Activated naive CD8-positive, alpha-beta T cell treated with anti-CD3 and anti-CD28 coated beads, Interleukin-2, amount 10 ng/mL, durations not matched to agents 7 days and 5 days (primary cell): ENCODE measurements at regions not wholly inside any gene's neighbourhood (a gene's known extent, or its start where the extent isn't known, plus 50 kb on each side); places are given as distances from the start of the nearest gene placed in this dataset.
"Not testable (repeated sequence)": the region's sequence is repeated elsewhere in the genome, so short reads cannot be mapped to it uniquely, and the experiment has no call there.

ENCODE experiments used
- ATAC-seq: fragments of 150-1000 bp; cut with Tn5 transposase; one replicate; pipeline ENCODE4 v1.10.0; 2021; ENCODE audit warnings: low read depth, moderate library complexity
- POLR2A ChIA-PET: fragments of 350-600 bp; sonication (Branson Sonifier 250); formaldehyde crosslinking; loops from one replicate; lab custom pipeline; 2021; ENCODE audit warnings: antibody characterized with exemption; lab: Charles Lee
- DNase-seq: peaks from one replicate; pipeline ENCODE4 v3.0.0; 2021
- H3K27ac Mint-ChIP-seq: one replicate; pipeline ENCODE4 v1.8.0; 2022; ENCODE audit warnings: mild to moderate bottlenecking, mixed read lengths
- H3K27me3 Mint-ChIP-seq: one replicate; pipeline ENCODE4 v1.8.0; 2022; ENCODE audit warnings: mild to moderate bottlenecking, moderate library complexity, mixed read lengths
- H3K36me3 Mint-ChIP-seq: one replicate; pipeline ENCODE4 v1.8.0; 2021; ENCODE audit warnings: mild to moderate bottlenecking, mixed read lengths
- H3K4me1 Mint-ChIP-seq: one replicate; pipeline ENCODE4 v1.8.0; 2021; ENCODE audit warnings: mixed read lengths
- H3K4me3 Mint-ChIP-seq: one replicate; pipeline ENCODE4 v1.8.0; 2022; ENCODE audit warnings: mild to moderate bottlenecking, moderate library complexity, mixed read lengths
- H3K9me3 Mint-ChIP-seq: one replicate; pipeline ENCODE4 v1.8.0; 2021; ENCODE audit warnings: mixed read lengths

DNA sequence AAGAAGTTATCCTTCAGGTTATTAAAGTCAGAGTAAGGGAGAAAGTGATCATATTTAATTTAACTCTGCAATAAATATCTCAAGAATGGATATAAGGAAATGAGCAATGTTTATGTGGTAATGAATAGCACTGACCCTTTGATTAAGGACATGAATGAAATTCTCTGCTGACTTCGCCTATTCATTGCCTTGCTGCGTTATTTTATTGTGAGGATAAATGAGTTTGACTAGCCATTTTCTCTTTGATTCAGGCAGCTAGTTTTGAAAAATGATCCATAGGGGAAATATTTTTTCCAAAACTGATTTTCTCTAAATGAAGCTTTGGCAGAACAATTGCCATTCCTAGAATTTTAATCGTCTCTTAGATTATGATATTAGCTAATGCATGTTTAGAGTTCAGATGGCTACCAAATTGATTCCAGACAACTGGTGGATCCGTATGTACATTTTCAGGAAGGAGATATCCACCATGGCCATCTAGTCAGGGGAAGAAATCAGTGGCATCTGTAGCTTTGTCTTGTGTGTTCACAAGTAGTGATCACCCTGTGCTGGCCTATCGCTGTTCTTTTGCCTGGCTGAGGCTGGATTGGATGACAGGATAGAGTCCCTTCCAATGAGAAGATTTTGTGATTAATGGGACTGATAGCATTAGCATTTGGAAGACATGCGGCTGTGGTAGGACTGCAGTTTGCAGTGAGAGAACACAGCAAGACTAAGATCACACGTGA is 302.3 kb upstream of the RGS6 start:
- ATAC-seq (no peak), DNase-seq (no peak)
- Mint-ChIP-seq H3K9me3 (peaks cover 10% of the 10 kb centered on the region), H3K27ac (no peak overlapping the region), H3K27me3 (no peaks in the 10 kb centered on the region), H3K4me3 (no peak overlapping the region), H3K36me3 (peaks cover 45% of the 10 kb centered on the region), H3K4me1 (no peaks in the 10 kb centered on the region)
- POLR2A ChIA-PET = no interaction called here

- Mint-ChIP-seq H3K36me3 (peaks cover 52% of the 10 kb centered on the region), H3K9me3 (peaks cover 10% of the 10 kb centered on the region)
- H3K4me1 Mint-ChIP-seq, POLR2A ChIA-PET, ATAC-seq, H3K4me3 Mint-ChIP-seq, H3K27me3 Mint-ChIP-seq, DNase-seq, H3K27ac Mint-ChIP-seq: not testable (repeated sequence)
Observed at GRCh38 chr14:71631030-71631429, 301.2 kb upstream of the RGS6 start.

GRCh38 chr14:71632440-71632946 is 299.7 kb upstream of the RGS6 start:
- Mint-ChIP-seq H3K9me3 (peaks cover 10% of the 10 kb centered on the region), H3K27me3 (no peaks in the 10 kb centered on the region), H3K4me3 (no peak overlapping the region), H3K27ac (peak overlapping the region; percentile 42), H3K36me3 (peaks cover 58% of the 10 kb centered on the region), H3K4me1 (peaks cover 6% of the 10 kb centered on the region)
- POLR2A ChIA-PET = no interaction called here
- ATAC-seq (no peak), DNase-seq (no peak)

DNA sequence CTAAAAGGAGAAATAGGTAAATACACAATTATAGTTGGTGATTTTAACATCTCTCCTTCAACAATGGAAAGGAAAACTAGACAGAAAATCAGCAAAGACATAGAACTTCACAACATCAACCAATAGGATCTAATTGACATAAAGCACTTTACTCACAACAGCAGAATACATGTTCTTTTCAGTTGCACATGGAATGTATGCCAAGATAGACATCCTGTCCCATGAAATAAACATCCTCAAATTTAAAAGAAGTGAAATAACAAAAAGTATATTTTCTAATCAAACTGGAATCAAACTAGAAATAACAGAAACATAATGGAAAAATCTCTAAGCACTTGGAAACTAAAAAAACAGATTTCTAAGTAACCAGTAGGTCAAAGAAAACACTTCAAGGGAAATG is 296.2 kb upstream of the RGS6 start:
- Mint-ChIP-seq H3K4me1 (peaks cover 6% of the 10 kb centered on the region), H3K9me3 (peaks cover 10% of the 10 kb centered on the region), H3K27ac (no peak overlapping the region), H3K36me3 (peaks cover 53% of the 10 kb centered on the region), H3K27me3 (no peaks in the 10 kb centered on the region), H3K4me3 (no peak overlapping the region)
- ATAC-seq = no peak
- POLR2A ChIA-PET = no interaction called here
- DNase-seq = no peak

DNA sequence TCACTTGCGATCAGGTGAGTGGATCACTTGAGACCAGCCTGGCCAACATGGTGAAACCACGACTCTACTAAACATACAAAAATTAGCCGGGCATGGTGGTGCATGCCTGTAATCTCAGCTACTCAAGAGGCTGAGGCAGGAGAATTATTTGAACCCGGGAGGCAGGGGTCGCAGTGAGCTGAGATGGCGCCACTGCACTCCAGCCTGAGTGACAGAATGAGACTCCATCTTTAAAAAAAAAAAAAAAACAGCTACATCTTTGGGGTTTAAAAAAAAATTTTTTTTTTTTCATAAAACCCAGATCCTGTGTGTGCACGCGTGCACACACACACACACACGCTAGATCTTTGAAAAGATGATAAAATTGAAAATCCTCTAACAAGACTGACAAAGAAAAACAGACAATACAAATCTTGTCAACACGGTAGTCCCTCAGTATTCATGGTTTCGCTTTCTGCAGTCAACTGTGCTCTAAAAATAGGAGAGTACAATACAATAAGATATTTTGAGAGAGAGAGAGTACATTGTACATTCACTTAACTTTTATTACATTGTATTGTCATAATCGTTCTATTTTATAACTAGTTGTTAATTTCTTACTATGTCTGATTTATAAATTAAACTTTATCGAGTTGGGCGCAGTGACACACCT is 295.3 kb upstream of the RGS6 start:
- H3K27me3 Mint-ChIP-seq = no peaks in the 10 kb centered on the region
- no peak for DNase-seq
- peaks cover 6% of the 10 kb centered on the region for H3K4me1 Mint-ChIP-seq
- no peak overlapping the region for H3K27ac Mint-ChIP-seq
- POLR2A ChIA-PET = interaction anchor here (0.7 kb wide), 1 partner anchor 22 kb away, joined by 3 read pairs; no protein-coding TSS in a partner anchor
- H3K4me3 Mint-ChIP-seq = no peak overlapping the region
- peaks cover 51% of the 10 kb centered on the region for H3K36me3 Mint-ChIP-seq
- no peak for ATAC-seq
- peaks cover 8% of the 10 kb centered on the region for H3K9me3 Mint-ChIP-seq

GRCh38 chr14:71638523-71639196 is 293.6 kb upstream of the RGS6 start:
- POLR2A ChIA-PET = no interaction called here
- Mint-ChIP-seq H3K9me3 (peaks cover 12% of the 10 kb centered on the region), H3K4me1 (peaks cover 6% of the 10 kb centered on the region), H3K36me3 (peaks cover 49% of the 10 kb centered on the region), H3K27ac (no peak overlapping the region), H3K4me3 (no peak overlapping the region), H3K27me3 (no peaks in the 10 kb centered on the region)
- no peak for DNase-seq
- no peak for ATAC-seq

- no peak overlapping the region for H3K27ac Mint-ChIP-seq
- POLR2A ChIA-PET = no interaction called here
Observed at GRCh38 chr14:71642715-71643114, 289.5 kb upstream of the RGS6 start.

GRCh38 chr14:71645656-71646055 is 286.6 kb upstream of the RGS6 start:
- H3K4me1 Mint-ChIP-seq = no peaks in the 10 kb centered on the region
- POLR2A ChIA-PET = no interaction called here
- ATAC-seq (no peak), DNase-seq (no peak)
- H3K27me3 Mint-ChIP-seq = no peaks in the 10 kb centered on the region
- no peak overlapping the region for H3K27ac Mint-ChIP-seq
- H3K9me3 Mint-ChIP-seq = peaks cover 9% of the 10 kb centered on the region
- H3K4me3 Mint-ChIP-seq = no peak overlapping the region
- peaks cover 28% of the 10 kb centered on the region for H3K36me3 Mint-ChIP-seq

More at GRCh38 chr14:71642715-71643114, 289.5 kb upstream of the RGS6 start:
- Mint-ChIP-seq H3K27me3 (no peaks in the 10 kb centered on the region), H3K4me3 (no peak overlapping the region), H3K9me3 (peaks cover 9% of the 10 kb centered on the region), H3K4me1 (no peaks in the 10 kb centered on the region), H3K36me3 (peaks cover 25% of the 10 kb centered on the region)
- no peak for DNase-seq
- no peak for ATAC-seq

DNA sequence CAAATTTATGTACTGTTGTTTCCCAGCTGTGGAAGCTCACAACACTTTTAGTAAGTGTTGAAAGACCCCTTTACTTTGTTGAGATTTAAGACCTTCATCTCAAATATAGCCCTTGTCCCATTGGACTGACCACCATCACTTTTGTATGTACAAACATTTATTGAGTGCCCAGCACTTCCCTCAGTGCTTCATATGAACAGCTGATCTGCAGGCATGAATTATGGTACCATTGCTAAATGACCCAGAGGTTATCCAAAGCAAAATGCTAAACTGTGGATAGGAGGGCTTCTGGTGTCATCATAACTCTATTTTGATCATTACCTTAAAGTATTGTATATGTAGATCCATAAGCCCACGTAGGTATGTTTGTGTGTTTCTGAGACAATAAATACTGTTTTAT is 285.7 kb upstream of the RGS6 start:
- H3K4me3 Mint-ChIP-seq = no peak overlapping the region
- no peak for ATAC-seq
- peaks cover 9% of the 10 kb centered on the region for H3K9me3 Mint-ChIP-seq
- H3K27me3 Mint-ChIP-seq = no peaks in the 10 kb centered on the region
- no peaks in the 10 kb centered on the region for H3K4me1 Mint-ChIP-seq
- POLR2A ChIA-PET = no interaction called here
- DNase-seq = no peak
- H3K27ac Mint-ChIP-seq = no peak overlapping the region
- H3K36me3 Mint-ChIP-seq = peaks cover 31% of the 10 kb centered on the region

- H3K27ac Mint-ChIP-seq = no peak overlapping the region
- peaks cover 32% of the 10 kb centered on the region for H3K36me3 Mint-ChIP-seq
- H3K9me3 Mint-ChIP-seq = peaks cover 10% of the 10 kb centered on the region
- no peaks in the 10 kb centered on the region for H3K4me1 Mint-ChIP-seq
- ATAC-seq (no peak), DNase-seq (no peak)
- H3K27me3 Mint-ChIP-seq = no peaks in the 10 kb centered on the region
- H3K4me3 Mint-ChIP-seq = no peak overlapping the region
- POLR2A ChIA-PET = no interaction called here
Observed at GRCh38 chr14:71647086-71647784, 285.0 kb upstream of the RGS6 start.

DNA sequence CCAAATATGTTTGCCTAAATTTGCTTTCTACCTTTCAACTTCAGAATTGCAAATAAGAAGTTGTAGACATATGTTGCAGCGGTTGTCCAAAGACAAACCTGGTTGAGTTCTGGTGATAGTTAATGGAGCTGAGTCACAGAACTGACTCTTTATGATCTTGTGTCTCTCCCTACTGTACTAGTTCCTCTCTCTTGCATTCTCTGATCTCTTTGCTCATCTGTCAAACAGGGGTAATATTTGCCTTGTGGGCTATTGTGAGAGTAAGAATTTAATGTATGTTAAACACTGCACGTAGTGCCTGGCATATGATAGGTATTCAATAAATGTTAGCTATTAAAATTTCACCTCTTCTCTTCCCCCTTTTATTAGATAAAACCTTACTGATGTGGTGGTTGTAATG is 283.5 kb upstream of the RGS6 start:
- POLR2A ChIA-PET = no interaction called here
- Mint-ChIP-seq H3K4me1 (peaks cover 3% of the 10 kb centered on the region), H3K36me3 (peaks cover 40% of the 10 kb centered on the region), H3K4me3 (no peak overlapping the region), H3K9me3 (peaks cover 11% of the 10 kb centered on the region), H3K27ac (no peak overlapping the region), H3K27me3 (no peaks in the 10 kb centered on the region)
- ATAC-seq (no peak), DNase-seq (no peak)

- H3K27me3 Mint-ChIP-seq = no peaks in the 10 kb centered on the region
- DNase-seq (no peak), ATAC-seq (no peak)
- peaks cover 3% of the 10 kb centered on the region for H3K4me1 Mint-ChIP-seq
- H3K27ac Mint-ChIP-seq = no peak overlapping the region
- no peak overlapping the region for H3K4me3 Mint-ChIP-seq
- peaks cover 50% of the 10 kb centered on the region for H3K36me3 Mint-ChIP-seq
- POLR2A ChIA-PET = no interaction called here
- H3K9me3 Mint-ChIP-seq = peaks cover 11% of the 10 kb centered on the region
Observed at GRCh38 chr14:71650187-71650755, 282.0 kb upstream of the RGS6 start.

GRCh38 chr14:71651228-71651627 is 281.0 kb upstream of the RGS6 start:
- Mint-ChIP-seq H3K9me3 (peaks cover 11% of the 10 kb centered on the region), H3K27me3 (no peaks in the 10 kb centered on the region), H3K4me3 (no peak overlapping the region), H3K27ac (no peak overlapping the region), H3K36me3 (peaks cover 55% of the 10 kb centered on the region), H3K4me1 (peaks cover 3% of the 10 kb centered on the region)
- DNase-seq = no peak
- POLR2A ChIA-PET = no interaction called here
- no peak for ATAC-seq
